AG09319 (cell line): ENCODE measurements at regions not wholly inside any gene's neighbourhood (a gene's known extent, or its start where the extent isn't known, plus 50 kb on each side); places are given as distances from the start of the nearest gene placed in this dataset.

Experiments
- DNase-seq: peaks from one replicate; pipeline ENCODE4 v3.0.0-alpha.2; 2010; ENCODE audit warnings: low read depth; ENCODE audit errors: extremely low read depth
- CTCF ChIP-seq: IDR thresholded peaks from 2 replicates; pipeline ENCODE4 v1.5.1; 2011; ENCODE audit warnings: low read depth, mild to moderate bottlenecking, inconsistent platforms, low read length, moderate library complexity

GRCh38 chr7:13538669-13539068, 450.8 kb downstream of the ETV1 start:
- TF ChIP-seq CTCF = no peak
- no peak for DNase-seq

GRCh38 chr7:13540429-13540828, 449.0 kb downstream of the ETV1 start:
- peak; percentile 20 for DNase-seq
- no peak for TF ChIP-seq CTCF

- DNase-seq = no peak
- no peak for TF ChIP-seq CTCF
Observed at GRCh38 chr7:13541326-13541725, 448.1 kb downstream of the ETV1 start.

- no peak for DNase-seq
- TF ChIP-seq CTCF = no peak
Observed at GRCh38 chr7:13542451-13542850, 447.0 kb downstream of the ETV1 start.

GRCh38 chr7:13551503-13551902, 438.0 kb downstream of the ETV1 start:
- no peak for DNase-seq
- TF ChIP-seq CTCF = no peak

- DNase-seq = no peak
- no peak for TF ChIP-seq CTCF
Observed at GRCh38 chr7:13560441-13560840, 429.0 kb downstream of the ETV1 start.

- no peak for DNase-seq
Observed at GRCh38 chr7:13563257-13563656, 426.2 kb downstream of the ETV1 start.

More at GRCh38 chr7:13563257-13563656, 426.2 kb downstream of the ETV1 start:
- TF ChIP-seq CTCF = no peak
